ENCODE measurements at regions not wholly inside any gene's neighbourhood (a gene's known extent, or its start where the extent isn't known, plus 50 kb on each side); places are given as distances from the start of the nearest gene placed in this dataset.

DNA sequence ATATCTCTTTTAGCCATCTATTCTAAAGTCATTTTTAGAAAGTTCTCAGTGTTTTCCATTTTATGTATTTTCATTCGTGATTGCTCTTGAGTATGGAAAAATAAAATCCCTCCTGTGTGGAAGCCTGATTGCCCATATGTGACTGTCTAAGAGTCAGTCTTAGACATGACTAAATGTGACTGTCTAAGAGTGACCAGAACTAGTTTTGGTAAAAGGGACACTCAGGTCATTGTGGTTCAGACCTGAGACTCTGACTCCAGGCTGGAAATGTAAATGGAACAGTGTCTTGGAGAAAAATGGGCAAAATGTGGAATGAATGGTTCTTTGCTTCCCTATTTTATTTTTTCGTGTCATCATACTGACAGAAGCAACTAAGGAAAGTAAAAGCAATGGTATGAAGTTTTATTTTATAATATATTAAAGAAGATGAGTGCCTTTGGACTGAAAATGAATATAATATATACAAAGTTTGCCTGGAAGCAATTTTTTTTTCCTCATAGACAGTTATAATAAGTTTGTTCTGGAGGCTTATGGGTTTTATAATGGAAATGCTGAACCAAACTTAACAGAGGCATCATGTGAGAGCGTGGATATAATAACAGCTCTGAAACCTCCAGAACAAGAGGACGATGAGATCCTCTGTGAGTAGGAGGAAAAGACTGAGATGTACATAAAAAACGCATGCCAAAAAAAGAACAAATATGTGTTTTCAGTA lies 264.4 kb downstream of the ZPLD1 start:
- no peak overlapping the region for H2AFZ ChIP-seq (ENCODE audit: low read length)
- H3K79me2 ChIP-seq (ENCODE audit: insufficient read depth, low read length): no peaks in the 10 kb centered on the region
- no peak overlapping the region for H3K23ac ChIP-seq (ENCODE audit: insufficient read length, low read depth, low read length)
- H3K4me2 ChIP-seq (ENCODE audit: insufficient read depth, insufficient read length, low read length): no peak overlapping the region
- no peaks in the 10 kb centered on the region for H4K20me1 ChIP-seq (ENCODE audit: control insufficient read depth, insufficient read depth, insufficient read length)
- H3K18ac ChIP-seq (ENCODE audit: insufficient read length, low read depth, low read length): no peak overlapping the region
- no peak overlapping the region for H2AK5ac ChIP-seq (ENCODE audit: insufficient read length, low read length)
- no peak overlapping the region for H4K8ac ChIP-seq (replicated peaks; ENCODE audit: insufficient read length, low read depth, low read length)
- H3K27me3 ChIP-seq (ENCODE audit: insufficient read depth, low read length): no peaks in the 10 kb centered on the region; the same call in 1 of the 2 replicates
- H3K4me1 ChIP-seq (ENCODE audit: insufficient read depth, low read length): no peaks in the 10 kb centered on the region
- H3K9me3 Mint-ChIP-seq: peaks cover 4 to 13% of the 10 kb centered on the region in 2 experiments; a peak in 4 of 5 replicates
- no peaks in the 10 kb centered on the region for H3K79me1 ChIP-seq (ENCODE audit: insufficient read depth, low read depth, low read length, poor library complexity, severe bottlenecking)
- no peak overlapping the region for H2BK12ac ChIP-seq (ENCODE audit: insufficient read length, low read depth, low read length)
- peaks cover 6 to 8% of the 10 kb centered on the region in 2 experiments for H3K4me1 Mint-ChIP-seq
- no peak overlapping the region for H3T11ph ChIP-seq (ENCODE audit: low read length)
- no peak for DNase-seq
- no CpG with 5 or more reads among the region's 5 CpGs for WGBS (ENCODE audit: extremely low coverage, insufficient read length, low lambda C conversion rate)
- H2BK120ac ChIP-seq (ENCODE audit: low read depth, low read length, poor library complexity, severe bottlenecking): no peak overlapping the region
- H3K27ac ChIP-seq (ENCODE audit: insufficient read length, low read depth, low read length): no peak overlapping the region
- 0 out of 2 replicates have a peak, but pooled peaks cover under 1% of the 10 kb centered on the region for H3K27me3 Mint-ChIP-seq (ENCODE audit: low read depth)
- H3K4me3 Mint-ChIP-seq: no peak overlapping the region
- H2BK5ac ChIP-seq (ENCODE audit: insufficient read length, low read length): no peak overlapping the region
- H4K5ac ChIP-seq (ENCODE audit: insufficient read length, low read depth, low read length): no peak overlapping the region
- H3K9ac ChIP-seq (ENCODE audit: extremely low read depth, insufficient read length, low read length): no peak overlapping the region
- H3K14ac ChIP-seq (ENCODE audit: insufficient read depth, low read length): no peak overlapping the region
- no peaks in the 10 kb centered on the region for H3K9me3 ChIP-seq (ENCODE audit: control insufficient read depth, low read depth, low read length)
- H3K27ac Mint-ChIP-seq: no peak overlapping the region
- TF ChIP-seq, protein P1, sequence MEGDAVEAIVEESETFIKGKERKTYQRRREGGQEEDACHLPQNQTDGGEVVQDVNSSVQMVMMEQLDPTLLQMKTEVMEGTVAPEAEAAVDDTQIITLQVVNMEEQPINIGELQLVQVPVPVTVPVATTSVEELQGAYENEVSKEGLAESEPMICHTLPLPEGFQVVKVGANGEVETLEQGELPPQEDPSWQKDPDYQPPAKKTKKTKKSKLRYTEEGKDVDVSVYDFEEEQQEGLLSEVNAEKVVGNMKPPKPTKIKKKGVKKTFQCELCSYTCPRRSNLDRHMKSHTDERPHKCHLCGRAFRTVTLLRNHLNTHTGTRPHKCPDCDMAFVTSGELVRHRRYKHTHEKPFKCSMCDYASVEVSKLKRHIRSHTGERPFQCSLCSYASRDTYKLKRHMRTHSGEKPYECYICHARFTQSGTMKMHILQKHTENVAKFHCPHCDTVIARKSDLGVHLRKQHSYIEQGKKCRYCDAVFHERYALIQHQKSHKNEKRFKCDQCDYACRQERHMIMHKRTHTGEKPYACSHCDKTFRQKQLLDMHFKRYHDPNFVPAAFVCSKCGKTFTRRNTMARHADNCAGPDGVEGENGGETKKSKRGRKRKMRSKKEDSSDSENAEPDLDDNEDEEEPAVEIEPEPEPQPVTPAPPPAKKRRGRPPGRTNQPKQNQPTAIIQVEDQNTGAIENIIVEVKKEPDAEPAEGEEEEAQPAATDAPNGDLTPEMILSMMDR (conservative IDR thresholded peaks at IDR 0.05): no peak
- no peak overlapping the region for H4K91ac ChIP-seq (ENCODE audit: insufficient read length, low read depth, low read length)
- H3K56ac ChIP-seq (ENCODE audit: insufficient read length, low read depth, low read length): no peak overlapping the region
- no peak overlapping the region for H2BK20ac ChIP-seq (ENCODE audit: low read depth, low read length, poor library complexity, severe bottlenecking)
- H3K36me3 Mint-ChIP-seq (ENCODE audit: insufficient read depth in 1 of 3, low read depth in 3 of 3): peaks cover 0 to 15% (median 3%) of the 10 kb centered on the region in 3 experiments; a peak in 5 of 7 replicates
- no peaks in the 10 kb centered on the region for H3K23me2 ChIP-seq (ENCODE audit: insufficient read length, low read depth, low read length, poor library complexity, severe bottlenecking)
- H2BK15ac ChIP-seq (ENCODE audit: low read depth, low read length): no peak overlapping the region
- H3K4ac ChIP-seq (ENCODE audit: low read depth, low read length): no peak overlapping the region
